NCI-H128 (cell line): ENCODE measurements at regions not wholly inside any gene's neighbourhood (a gene's known extent, or its start where the extent isn't known, plus 50 kb on each side); places are given as distances from the start of the nearest gene placed in this dataset.
"Not testable (repeated sequence)": the region's sequence is repeated elsewhere in the genome, so short reads cannot be mapped to it uniquely, and the experiment has no call there.

Source experiments
- DNase-seq: peaks from one replicate; lab custom pipeline; 2025; ENCODE audit not compliant: unreplicated experiment; lab: John Stamatoyannopoulos, UW

DNA sequence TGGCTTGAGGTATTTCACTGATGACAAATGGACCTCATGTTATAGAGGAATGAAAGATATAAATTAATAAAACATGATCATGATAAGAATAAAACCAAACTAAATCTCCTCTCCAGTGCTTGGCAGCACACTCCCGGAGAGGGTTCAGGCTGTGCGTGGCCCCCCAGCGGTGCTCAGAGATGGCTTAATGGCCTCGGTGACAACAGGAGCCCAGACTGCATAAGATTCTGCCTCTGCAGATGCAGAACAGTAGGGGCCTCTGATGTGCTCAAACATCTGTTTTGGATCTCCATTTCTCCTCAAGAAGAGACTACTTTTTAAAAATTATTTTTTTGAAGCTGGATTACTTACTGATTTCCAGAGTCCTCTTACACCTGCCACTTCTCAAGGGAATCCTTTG, 67.0 kb upstream of the CHD6 start:
- DNase-seq = not testable (repeated sequence)

DNA sequence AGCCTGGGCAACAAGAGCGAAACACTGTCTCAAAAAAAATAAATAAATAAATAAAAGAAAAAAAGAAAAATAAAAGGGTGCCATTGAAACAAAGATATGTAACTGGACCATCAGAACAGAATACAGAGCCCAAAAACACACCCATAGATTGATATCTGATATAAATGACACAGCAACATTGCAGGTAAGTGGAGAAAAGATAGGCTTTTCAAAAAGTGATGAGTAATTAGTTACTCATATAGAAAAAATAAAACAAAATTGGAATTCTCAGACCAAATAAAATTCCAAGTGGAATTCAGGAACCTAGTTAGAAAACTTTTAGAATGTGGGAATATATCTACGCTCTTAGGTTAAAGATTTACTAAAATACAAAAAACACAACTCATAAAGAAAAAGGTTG, 60.6 kb upstream of the CHD6 start:
- no peak for DNase-seq

DNA sequence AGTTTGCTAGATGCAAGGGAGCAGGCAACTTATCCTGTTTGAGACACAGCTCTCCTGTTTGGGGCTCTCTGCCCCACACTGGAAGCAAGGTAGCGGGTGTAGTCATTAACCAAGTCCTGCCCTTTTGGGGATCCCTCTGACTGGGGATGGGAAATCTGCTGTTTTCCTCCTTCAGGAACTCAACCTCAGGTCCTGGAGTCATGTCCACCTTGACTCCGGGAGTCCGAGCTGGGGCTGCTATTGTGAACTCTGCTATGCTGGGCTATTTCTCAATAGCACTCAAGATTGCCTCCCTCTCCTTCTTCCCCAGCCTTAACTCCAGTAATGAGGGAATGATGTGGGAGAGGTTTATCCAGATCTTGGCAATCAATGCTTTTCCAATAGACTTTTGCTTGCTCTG, 54.1 kb upstream of the CHD6 start:
- no peak for DNase-seq

DNA sequence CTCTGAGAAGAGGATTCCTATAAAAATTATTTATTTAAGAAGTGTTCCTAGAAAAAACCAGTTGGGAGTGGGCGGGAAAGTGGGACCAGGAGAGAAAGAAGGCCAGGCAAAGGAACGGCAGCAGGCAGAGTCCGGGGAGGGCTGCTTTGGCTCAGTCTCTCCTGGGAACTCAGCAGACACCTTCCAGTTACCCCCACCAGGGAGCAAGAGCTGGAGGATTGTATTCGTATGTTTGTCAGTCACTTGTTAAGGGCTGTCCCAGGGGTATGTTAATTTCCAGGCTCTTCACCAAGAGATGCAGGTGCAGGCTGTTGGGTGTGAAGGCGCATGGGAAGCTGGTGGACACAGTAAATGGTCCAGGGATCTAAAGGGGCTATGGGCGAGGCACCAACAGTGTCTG, 53.0 kb upstream of the CHD6 start:
- DNase-seq = no peak

DNA sequence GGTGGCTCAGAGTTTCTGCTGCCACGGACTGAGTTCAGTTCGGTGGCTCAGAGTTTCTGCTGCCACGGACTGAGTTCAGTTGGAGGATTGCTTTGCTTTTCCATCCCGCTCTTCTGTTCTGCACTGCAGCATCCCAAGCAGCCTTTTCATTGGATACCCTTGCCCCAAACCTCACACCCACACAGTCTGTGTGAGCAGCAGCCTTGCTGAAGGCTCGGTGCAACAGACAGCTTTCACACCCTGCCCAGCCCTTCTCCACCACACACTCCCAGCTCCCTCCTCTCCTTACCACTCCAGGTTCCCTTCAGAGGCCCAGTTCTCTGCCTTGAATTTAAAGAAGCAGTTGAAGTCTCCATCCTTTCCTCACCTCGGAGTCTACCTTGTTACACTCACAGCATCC, 52.5 kb upstream of the CHD6 start:
- no peak for DNase-seq

DNA sequence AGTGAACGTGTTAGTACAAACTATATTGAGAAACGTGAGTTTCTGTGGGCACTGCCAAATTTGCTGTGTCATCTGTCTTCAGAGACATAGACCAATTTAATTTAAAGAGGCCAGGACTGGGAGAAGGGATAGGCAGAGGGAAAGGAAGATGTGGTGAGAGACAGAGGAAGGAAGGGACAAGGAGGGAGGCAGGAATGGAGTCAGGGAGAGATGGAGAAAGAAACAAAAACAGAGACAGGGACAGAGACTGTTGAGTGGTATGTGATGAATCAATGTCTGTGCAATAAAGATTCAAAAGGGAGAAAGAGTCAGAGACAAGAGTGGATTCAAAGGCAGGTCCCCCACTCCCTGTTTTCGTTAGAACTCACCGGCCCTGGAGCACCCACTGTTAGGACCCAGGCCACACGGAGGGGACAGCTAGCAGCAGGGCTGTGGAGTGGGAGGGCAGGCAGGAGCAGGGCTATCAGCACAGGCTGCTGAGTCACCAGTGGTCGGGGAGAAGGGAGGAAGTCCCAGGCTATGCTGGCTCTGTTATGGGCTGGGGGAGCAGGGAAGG, 51.6 kb upstream of the CHD6 start:
- no peak for DNase-seq

DNA sequence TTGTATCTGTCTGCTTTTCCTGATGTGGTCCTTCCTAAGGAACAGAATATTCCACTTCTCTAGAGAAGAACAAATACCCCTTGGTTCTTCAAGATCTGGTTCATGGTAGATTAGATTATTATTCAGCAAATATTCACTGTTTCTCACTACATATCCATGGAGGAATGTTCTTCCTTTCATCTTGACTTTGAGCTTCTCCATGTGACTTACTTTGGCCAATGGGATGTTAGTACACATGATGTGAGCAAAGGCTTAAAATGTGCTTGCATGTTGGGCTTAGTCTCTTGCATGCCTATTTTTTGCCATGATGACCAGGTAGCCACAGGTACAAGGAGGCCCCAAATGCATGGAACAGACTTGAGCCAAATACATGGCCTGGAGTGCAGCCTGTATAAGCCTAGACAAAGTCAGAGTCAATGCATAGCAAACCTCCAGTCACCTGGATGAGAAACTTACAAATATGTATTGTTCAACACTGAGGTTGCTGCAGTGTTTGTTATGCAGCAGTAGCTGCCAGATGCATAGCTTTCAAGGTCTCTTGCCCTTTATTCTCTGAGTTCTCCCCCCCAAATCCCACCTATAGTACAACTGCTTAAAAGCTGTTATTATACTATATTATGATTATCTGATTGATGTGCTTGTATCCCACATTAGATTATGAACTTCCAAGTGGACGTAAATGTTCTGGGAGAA, 50.0 kb upstream of the CHD6 start:
- DNase-seq = no peak
